A673 (cell line): ENCODE measurements at regions not wholly inside any gene's neighbourhood (a gene's known extent, or its start where the extent isn't known, plus 50 kb on each side); places are given as distances from the start of the nearest gene placed in this dataset.

Experiments
- BruUV-seq: library from RNA; stranded (reverse); fragments of 400-500 nt; replicated peaks from 2 replicates; lab custom pipeline; 2021; lab: Mats Ljungman, UMichigan
- CTCF ChIA-PET: fragments of 300-600 bp; sonication (Branson Sonifier 250); formaldehyde crosslinking; loops from one replicate; lab custom pipeline; 2022; ENCODE audit warnings: antibody characterized with exemption; lab: Charles Lee
- POLR2A ChIA-PET: fragments of 300-600 bp; sonication (Branson Sonifier 250); formaldehyde crosslinking; loops from one replicate; lab custom pipeline; 2022; ENCODE audit warnings: antibody characterized with exemption; ENCODE audit not compliant: low non-redundant PET; lab: Charles Lee
- DNase-seq: peaks from one replicate; pipeline ENCODE4 v3.0.0-alpha.2; 2015; ENCODE audit warnings: low spot score
- H3K27ac ChIP-seq: fragments of 200-600 bp; sonication (generic); 2 replicates; pipeline ENCODE4 v1.5.1; 2016; ENCODE audit warnings: mixed run types, low read depth, mild to moderate bottlenecking, mixed read lengths, antibody characterized with exemption, low read length; ENCODE audit not compliant: poor library complexity, severe bottlenecking
- H3K27me3 ChIP-seq: fragments of 200-600 bp; sonication (generic); replicated peaks from 2 replicates; pipeline ENCODE4 v1.6.1; 2017; ENCODE audit warnings: mixed run types, low read depth, mild to moderate bottlenecking, mixed read lengths, antibody characterized with exemption, low read length; ENCODE audit not compliant: insufficient read depth, poor library complexity
- H3K36me3 ChIP-seq: fragments of 200-600 bp; sonication (generic); 2 replicates; pipeline ENCODE4 v1.6.1; 2016; ENCODE audit warnings: mixed run types, mild to moderate bottlenecking, mixed read lengths, antibody characterized with exemption, low read length; ENCODE audit not compliant: insufficient read depth, poor library complexity, severe bottlenecking
- H3K4me1 ChIP-seq: fragments of 200-600 bp; sonication (generic); 2 replicates; pipeline ENCODE4 v1.6.1; 2017; ENCODE audit warnings: mixed run types, mild to moderate bottlenecking, mixed read lengths, antibody characterized with exemption, low read length; ENCODE audit not compliant: insufficient read depth, poor library complexity, severe bottlenecking
- H3K4me3 ChIP-seq: fragments of 200-600 bp; sonication (generic); 2 replicates; pipeline ENCODE4 v1.5.1; 2016; ENCODE audit warnings: low read depth, mixed run types, mild to moderate bottlenecking, mixed read lengths, low read length; ENCODE audit not compliant: poor library complexity, severe bottlenecking
- H3K9me3 ChIP-seq: fragments of 200-600 bp; sonication (generic); 2 replicates; pipeline ENCODE4 v1.6.1; 2016; ENCODE audit warnings: mixed run types, low read depth, mild to moderate bottlenecking, mixed read lengths, antibody characterized with exemption, low read length; ENCODE audit not compliant: poor library complexity, severe bottlenecking
- EZH2 ChIP-seq: fragments of 200-600 bp; sonication (generic); IDR thresholded peaks from 2 replicates; pipeline ENCODE4 v1.6.1; 2017; ENCODE audit warnings: borderline replicate concordance, low read depth, mild to moderate bottlenecking, mixed read lengths, antibody characterized with exemption, low read length; ENCODE audit not compliant: poor library complexity, severe bottlenecking
- intact Hi-C: fragments of 100-400 bp; cut with micrococcal nuclease; formaldehyde crosslinking; loops from one replicate; pipeline ENCODE4 v1.10.0; 2022; ENCODE audit not compliant: unreplicated experiment
- TF ChIP-seq, protein P1 (sequence below): fragments of 300-800, 200-600 bp; sonication (generic); conservative IDR thresholded peaks from 2 replicates; pipeline ENCODE4 v1.5.1; 2017; ENCODE audit warnings: low read depth, mild to moderate bottlenecking, antibody characterized with exemption, low read length, moderate library complexity, mixed read lengths

DNA sequence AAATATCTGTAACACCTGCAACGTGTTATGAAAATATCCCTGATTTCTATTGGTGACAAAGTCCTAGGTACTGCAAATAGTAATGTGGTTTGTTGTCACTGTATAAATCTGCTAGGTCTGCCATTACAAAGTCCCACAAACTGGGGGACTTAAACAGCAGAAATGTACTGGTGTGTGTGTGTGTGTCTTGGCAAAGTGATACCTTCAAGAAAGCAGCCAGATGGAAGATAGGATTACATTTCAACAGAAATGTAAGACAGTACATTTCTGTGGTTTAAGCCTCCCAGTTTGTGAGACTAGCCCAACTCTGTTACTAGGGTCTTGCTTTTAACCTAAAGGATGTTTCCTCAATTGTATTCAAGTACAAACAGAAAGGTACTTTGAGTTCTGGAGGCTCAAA is 531.7 kb downstream of the NPIPA7 start:
- no peak for DNase-seq
- H3K4me3 ChIP-seq = no peak overlapping the region
- no peak for TF ChIP-seq EZH2
- TF ChIP-seq, protein P1, sequence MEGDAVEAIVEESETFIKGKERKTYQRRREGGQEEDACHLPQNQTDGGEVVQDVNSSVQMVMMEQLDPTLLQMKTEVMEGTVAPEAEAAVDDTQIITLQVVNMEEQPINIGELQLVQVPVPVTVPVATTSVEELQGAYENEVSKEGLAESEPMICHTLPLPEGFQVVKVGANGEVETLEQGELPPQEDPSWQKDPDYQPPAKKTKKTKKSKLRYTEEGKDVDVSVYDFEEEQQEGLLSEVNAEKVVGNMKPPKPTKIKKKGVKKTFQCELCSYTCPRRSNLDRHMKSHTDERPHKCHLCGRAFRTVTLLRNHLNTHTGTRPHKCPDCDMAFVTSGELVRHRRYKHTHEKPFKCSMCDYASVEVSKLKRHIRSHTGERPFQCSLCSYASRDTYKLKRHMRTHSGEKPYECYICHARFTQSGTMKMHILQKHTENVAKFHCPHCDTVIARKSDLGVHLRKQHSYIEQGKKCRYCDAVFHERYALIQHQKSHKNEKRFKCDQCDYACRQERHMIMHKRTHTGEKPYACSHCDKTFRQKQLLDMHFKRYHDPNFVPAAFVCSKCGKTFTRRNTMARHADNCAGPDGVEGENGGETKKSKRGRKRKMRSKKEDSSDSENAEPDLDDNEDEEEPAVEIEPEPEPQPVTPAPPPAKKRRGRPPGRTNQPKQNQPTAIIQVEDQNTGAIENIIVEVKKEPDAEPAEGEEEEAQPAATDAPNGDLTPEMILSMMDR = no peak
- H3K9me3 ChIP-seq = no peaks in the 10 kb centered on the region
- H3K27ac ChIP-seq = no peak overlapping the region
- no peaks in the 10 kb centered on the region for H3K4me1 ChIP-seq
- POLR2A ChIA-PET = no interaction called here
- intact Hi-C loops = no loop called here
- CTCF ChIA-PET = no interaction called here
- H3K36me3 ChIP-seq = no peaks in the 10 kb centered on the region
- BruUV-seq = no TSS peak
- no peaks in the 10 kb centered on the region for H3K27me3 ChIP-seq

DNA sequence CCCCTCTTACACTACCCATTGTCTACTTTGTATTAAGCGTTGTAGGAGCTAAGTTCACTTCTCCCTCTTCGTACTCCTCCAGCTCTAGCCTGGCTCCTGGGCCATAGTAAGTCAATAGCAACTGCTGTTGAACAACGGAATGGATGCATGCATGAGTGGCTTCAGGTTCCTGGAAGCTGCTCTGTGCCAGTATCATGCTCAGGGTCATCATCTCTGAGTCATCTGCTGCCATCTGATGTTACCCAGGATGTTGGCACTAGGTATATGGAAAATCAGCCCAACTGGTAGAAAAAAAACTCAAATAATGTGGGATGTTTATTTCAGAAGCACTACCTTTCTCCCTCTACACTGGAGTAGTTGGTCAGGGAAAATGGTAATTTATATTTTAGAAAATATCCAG is 536.8 kb downstream of the NPIPA7 start:
- intact Hi-C loops = no loop called here
- POLR2A ChIA-PET = no interaction called here

DNA sequence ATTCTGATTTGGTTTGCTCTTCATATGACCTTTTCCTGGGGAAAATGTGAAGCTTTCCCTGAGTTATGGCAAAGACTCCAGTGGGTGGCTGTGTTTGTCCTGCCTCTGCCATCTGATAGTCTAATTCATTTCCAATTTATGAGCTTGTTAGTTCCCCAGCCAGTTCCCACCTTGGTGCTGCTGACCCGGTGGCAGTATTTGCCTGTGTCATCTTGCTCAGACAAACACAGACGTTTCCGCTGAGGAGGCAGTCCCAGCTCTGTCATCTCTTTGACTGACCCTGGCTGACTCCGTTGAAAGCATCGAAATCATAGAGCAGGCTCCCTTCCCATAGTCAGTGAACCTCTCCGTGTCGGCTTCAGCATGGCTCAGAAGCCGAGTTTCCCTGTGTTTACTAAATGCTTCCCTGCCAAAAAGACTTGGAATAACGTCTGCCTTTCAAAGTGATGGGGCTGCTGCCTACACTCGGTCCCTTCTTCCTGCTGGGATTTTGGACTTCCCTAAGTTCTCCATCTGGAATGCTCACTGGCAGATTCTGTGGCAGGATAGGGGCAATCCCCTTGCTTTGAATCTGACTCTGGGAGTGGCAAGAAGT is 538.3 kb downstream of the NPIPA7 start:
- no peak for DNase-seq
- intact Hi-C loops = no loop called here
- Histone ChIP-seq H3K27me3 (no peaks in the 10 kb centered on the region), H3K4me1 (no peaks in the 10 kb centered on the region), H3K27ac (no peak overlapping the region), H3K36me3 (no peaks in the 10 kb centered on the region), H3K4me3 (no peak overlapping the region), H3K9me3 (no peaks in the 10 kb centered on the region)
- BruUV-seq = no TSS peak
- TF ChIP-seq EZH2 = no peak
- TF ChIP-seq, protein P1 = no peak
- POLR2A ChIA-PET = no interaction called here
- CTCF ChIA-PET = no interaction called here

More for the DNA sequence above, 536.8 kb downstream of the NPIPA7 start:
- Histone ChIP-seq H3K9me3 (no peaks in the 10 kb centered on the region), H3K27me3 (no peaks in the 10 kb centered on the region), H3K4me1 (no peaks in the 10 kb centered on the region), H3K27ac (no peak overlapping the region), H3K4me3 (no peak overlapping the region), H3K36me3 (no peaks in the 10 kb centered on the region)
- CTCF ChIA-PET = no interaction called here
- TF ChIP-seq EZH2 = no peak
- TF ChIP-seq, protein P1 = no peak
- no TSS peak for BruUV-seq
- DNase-seq = no peak
